ENCODE measurements at regions not wholly inside any gene's neighbourhood (a gene's known extent, or its start where the extent isn't known, plus 50 kb on each side); places are given as distances from the start of the nearest gene placed in this dataset.

DNA sequence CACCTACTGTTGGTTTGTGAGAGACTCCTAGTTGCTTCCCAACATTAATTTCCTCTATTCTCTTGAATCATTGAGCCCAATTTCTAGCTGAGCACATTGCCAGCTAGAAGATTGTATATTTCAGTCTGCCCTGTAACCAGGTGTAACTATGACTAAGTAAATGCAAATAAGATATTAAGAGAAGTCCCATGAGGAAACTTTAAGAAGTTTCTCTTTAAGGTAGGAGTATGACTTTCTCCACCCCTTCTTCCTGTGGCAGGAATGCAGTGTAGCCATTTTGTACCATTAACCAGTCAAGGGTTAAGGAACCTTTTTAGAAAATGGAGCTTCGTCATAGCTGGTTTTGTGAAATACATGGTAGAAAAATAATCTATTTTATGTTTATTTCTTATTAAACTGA lies 534.2 kb upstream of the RGS18 start:
- Histone ChIP-seq H3K4me1 (ENCODE audit: control insufficient read depth in 1 of 2, low read depth in 2 of 2) (no peaks in the 10 kb centered on the region), H3K4me3 (no peak overlapping the region), H3K27ac (no peak overlapping the region), H3K9me3 (no peaks in the 10 kb centered on the region), H3K36me3 (no peaks in the 10 kb centered on the region), H3K27me3 (replicated peaks; ENCODE audit: insufficient read depth) (no peaks in the 10 kb centered on the region)
- TF ChIP-seq CTCF (IDR thresholded peaks at IDR 0.05), result no peak
- DNase-seq (ENCODE audit: low spot score) (no peak), ATAC-seq (ENCODE audit: insufficient number of reproducible peaks, low FRiP score, low read depth) (no peak)

GRCh38 chr1:191629836-191630235 lies 528.4 kb upstream of the RGS18 start:
- Histone ChIP-seq H3K27me3 (replicated peaks; ENCODE audit: insufficient read depth) (no peaks in the 10 kb centered on the region), H3K27ac (no peak overlapping the region), H3K9me3 (no peaks in the 10 kb centered on the region), H3K4me1 (ENCODE audit: control insufficient read depth in 1 of 2, low read depth in 2 of 2) (no peaks in the 10 kb centered on the region), H3K4me3 (no peak overlapping the region), H3K36me3 (no peaks in the 10 kb centered on the region)
- no peak for TF ChIP-seq CTCF (IDR thresholded peaks at IDR 0.05)
- DNase-seq (ENCODE audit: low spot score) (no peak), ATAC-seq (ENCODE audit: insufficient number of reproducible peaks, low FRiP score, low read depth) (no peak)

- ATAC-seq (ENCODE audit: insufficient number of reproducible peaks, low FRiP score, low read depth), result no peak
- Histone ChIP-seq H3K4me1 (ENCODE audit: control insufficient read depth in 1 of 2, low read depth in 2 of 2) (no peaks in the 10 kb centered on the region), H3K27ac (no peak overlapping the region), H3K9me3 (no peaks in the 10 kb centered on the region), H3K4me3 (no peak overlapping the region), H3K27me3 (replicated peaks; ENCODE audit: insufficient read depth) (no peaks in the 10 kb centered on the region), H3K36me3 (no peaks in the 10 kb centered on the region)
- no peak for TF ChIP-seq CTCF (IDR thresholded peaks at IDR 0.05)
- no peak for DNase-seq (ENCODE audit: low spot score)
Observed at GRCh38 chr1:191634801-191635508, 523.3 kb upstream of the RGS18 start.

DNA sequence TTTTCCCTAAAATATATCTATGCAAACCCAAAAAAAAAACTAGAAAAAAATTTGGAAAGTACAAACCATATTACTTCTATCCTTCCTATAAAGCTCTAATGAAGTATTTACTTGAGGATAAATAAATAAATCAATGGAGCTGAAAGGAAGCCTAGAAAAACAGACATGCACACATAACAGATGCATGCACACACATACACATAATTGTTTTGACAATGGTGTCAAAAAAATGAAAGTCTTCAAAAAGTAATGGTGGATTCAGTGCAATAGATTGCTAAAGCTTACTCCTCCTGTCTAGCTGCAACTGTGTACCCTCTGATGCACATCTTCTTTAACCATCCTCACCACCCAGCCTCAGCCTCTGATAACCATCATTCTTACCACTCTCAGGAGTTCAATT lies 521.9 kb upstream of the RGS18 start:
- Histone ChIP-seq H3K27ac (no peak overlapping the region), H3K9me3 (no peaks in the 10 kb centered on the region), H3K36me3 (no peaks in the 10 kb centered on the region), H3K4me3 (no peak overlapping the region), H3K27me3 (replicated peaks; ENCODE audit: insufficient read depth) (no peaks in the 10 kb centered on the region), H3K4me1 (ENCODE audit: control insufficient read depth in 1 of 2, low read depth in 2 of 2) (no peaks in the 10 kb centered on the region)
- ATAC-seq (ENCODE audit: insufficient number of reproducible peaks, low FRiP score, low read depth) (no peak), DNase-seq (ENCODE audit: low spot score) (no peak)
- TF ChIP-seq CTCF (IDR thresholded peaks at IDR 0.05), result no peak

DNA sequence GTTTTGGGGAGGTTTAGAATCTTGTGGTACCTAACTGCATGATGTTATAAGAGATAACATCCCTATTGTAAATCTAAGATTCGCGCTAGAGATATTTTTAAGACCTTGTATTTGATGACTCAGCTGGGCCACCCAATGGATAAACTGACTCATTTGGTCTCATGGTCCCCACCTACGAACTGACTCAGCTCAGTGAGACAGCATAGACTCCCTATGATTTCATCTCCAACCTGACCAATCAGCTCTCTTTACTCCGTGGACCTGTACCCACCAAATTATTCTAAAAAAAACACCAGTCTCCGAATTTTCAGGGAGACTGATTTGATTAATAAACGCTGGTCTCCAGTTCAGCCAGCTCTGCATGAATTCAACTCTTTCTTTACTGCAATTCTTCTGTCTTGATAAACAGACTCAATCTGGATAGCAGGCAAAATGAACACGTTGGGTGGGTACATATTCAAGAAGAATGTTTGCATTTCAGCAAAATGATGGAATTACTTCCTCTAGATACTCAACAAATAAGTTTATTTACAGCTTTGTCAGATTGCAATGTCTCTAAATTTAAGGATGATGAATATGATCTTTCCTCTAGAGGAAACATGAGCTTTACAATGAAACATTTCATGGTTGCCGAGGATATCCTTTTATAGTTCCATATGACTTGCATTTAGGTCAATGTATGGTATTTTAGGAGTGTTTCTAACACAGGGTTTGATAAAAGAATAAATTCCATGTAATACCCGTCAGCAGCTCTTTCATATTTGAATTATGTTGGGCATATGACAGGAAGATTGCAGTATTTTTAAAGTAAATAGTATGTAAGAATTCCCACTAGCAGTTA lies 516.6 kb upstream of the RGS18 start:
- no peak for ATAC-seq (ENCODE audit: insufficient number of reproducible peaks, low FRiP score, low read depth)

More for the DNA sequence above, 516.6 kb upstream of the RGS18 start:
- Histone ChIP-seq H3K27ac (no peak overlapping the region), H3K27me3 (replicated peaks; ENCODE audit: insufficient read depth) (no peaks in the 10 kb centered on the region), H3K9me3 (no peaks in the 10 kb centered on the region), H3K4me3 (no peak overlapping the region), H3K4me1 (ENCODE audit: control insufficient read depth in 1 of 2, low read depth in 2 of 2) (no peaks in the 10 kb centered on the region), H3K36me3 (no peaks in the 10 kb centered on the region)
- DNase-seq (ENCODE audit: low spot score), result no peak
- TF ChIP-seq CTCF (IDR thresholded peaks at IDR 0.05), result no peak
